ENCODE measurements at regions not wholly inside any gene's neighbourhood (a gene's known extent, or its start where the extent isn't known, plus 50 kb on each side); places are given as distances from the start of the nearest gene placed in this dataset.

GRCh38 chr6:11911538-11911937, 100.6 kb upstream of the HIVEP1 start:
- H3K4me3 ChIP-seq (ENCODE audit: low read depth, low read length): no peak overlapping the region
- ChIA-PET CTCF (interaction anchor here (0.5 to 1.2 kb wide), 8 partner anchors 12 to 680 kb away, joined by 3 to 5 read pairs (median 3); no protein-coding TSS in a partner anchor), POLR2A (interaction anchor here (0.5 kb wide), 1 partner anchor 27 kb away, joined by 5 read pairs; no protein-coding TSS in a partner anchor)
- no peak overlapping the region for H3K27ac ChIP-seq (ENCODE audit: extremely low read depth, low read depth, low read length)
- no peak for TF ChIP-seq ZNF394 (tag by site-specific recombination; IDR thresholded peaks at IDR 0.05; ENCODE audit: borderline replicate concordance)
- no peak for TF ChIP-seq ZNF24 (tag by site-specific recombination; IDR thresholded peaks at IDR 0.05)
- H3K36me3 ChIP-seq (ENCODE audit: control insufficient read depth in 2 of 2, insufficient read depth in 1 of 2, low read length in 2 of 2): no peaks in the 10 kb centered on the region
- H3K4me1 ChIP-seq (ENCODE audit: control insufficient read depth, insufficient read depth, low read length): no peaks in the 10 kb centered on the region
- H3K9me3 ChIP-seq (ENCODE audit: control insufficient read depth, insufficient read depth, low read depth, low read length): no peaks in the 10 kb centered on the region

GRCh38 chr6:11909696-11910132, 102.4 kb upstream of the HIVEP1 start:
- TF ChIP-seq BCL6B (tag by site-specific recombination; IDR thresholded peaks at IDR 0.05): no peak
- no peak for TF ChIP-seq ZNF629 (tag by site-specific recombination; IDR thresholded peaks at IDR 0.05)
- TF ChIP-seq MEIS1 (CRISPR knock-in tag; IDR thresholded peaks at IDR 0.05; ENCODE audit: borderline replicate concordance): no peak
- TF ChIP-seq ZNF600 (tag by site-specific recombination; IDR thresholded peaks at IDR 0.05): no peak
- no peak for TF ChIP-seq BCL11A (tag by site-specific recombination; IDR thresholded peaks at IDR 0.05; ENCODE audit: low read depth)
- no peak overlapping the region for H3K4me3 ChIP-seq (ENCODE audit: low read depth, low read length)
- no peaks in the 10 kb centered on the region for H3K36me3 ChIP-seq (ENCODE audit: control insufficient read depth in 2 of 2, insufficient read depth in 1 of 2, low read length in 2 of 2)
- no peaks in the 10 kb centered on the region for H3K4me1 ChIP-seq (ENCODE audit: control insufficient read depth, insufficient read depth, low read length)
- no peaks in the 10 kb centered on the region for H3K9me3 ChIP-seq (ENCODE audit: control insufficient read depth, insufficient read depth, low read depth, low read length)
- ChIA-PET POLR2A (no interaction called here), CTCF (interaction anchor here (0.9 to 1.1 kb wide), 2 partner anchors 9 to 254 kb away, joined by 3 read pairs; no protein-coding TSS in a partner anchor)
- no peak overlapping the region for H3K27ac ChIP-seq (ENCODE audit: extremely low read depth, low read depth, low read length)

- CTCF ChIA-PET: interaction anchor here (0.6 kb wide), 1 partner anchor 70 kb away, joined by 3 read pairs; no protein-coding TSS in a partner anchor
- Histone ChIP-seq H3K9me3 (ENCODE audit: control insufficient read depth, insufficient read depth, low read depth, low read length) (no peaks in the 10 kb centered on the region), H3K36me3 (ENCODE audit: control insufficient read depth in 2 of 2, insufficient read depth in 1 of 2, low read length in 2 of 2) (no peaks in the 10 kb centered on the region), H3K4me1 (ENCODE audit: control insufficient read depth, insufficient read depth, low read length) (no peaks in the 10 kb centered on the region), H3K27ac (ENCODE audit: extremely low read depth, low read depth, low read length) (no peak overlapping the region), H3K4me3 (ENCODE audit: low read depth, low read length) (no peak overlapping the region)
- TF ChIP-seq ZFP3 (tag by site-specific recombination; IDR thresholded peaks at IDR 0.05; ENCODE audit: low read depth) (no peak), RBAK (tag by site-specific recombination; IDR thresholded peaks at IDR 0.05) (no peak), ZFHX2 (tag by site-specific recombination; conservative IDR thresholded peaks at IDR 0.05) (no peak), ZNF350 (tag by site-specific recombination; IDR thresholded peaks at IDR 0.05) (no peak), REPIN1 (tag by site-specific recombination; IDR thresholded peaks at IDR 0.05; ENCODE audit: low read depth) (no peak), ZBTB44 (tag by site-specific recombination; IDR thresholded peaks at IDR 0.05) (no peak), ZBTB17 (tag by site-specific recombination; IDR thresholded peaks at IDR 0.05) (no peak), PRDM6 (tag by site-specific recombination; IDR thresholded peaks at IDR 0.05) (no peak), ZNF280D (tag by site-specific recombination; IDR thresholded peaks at IDR 0.05) (no peak)
- POLR2A ChIA-PET: no interaction called here
Observed at GRCh38 chr6:11908436-11909105, 103.5 kb upstream of the HIVEP1 start.
